NCI-H446 (cell line): ENCODE measurements at regions not wholly inside any gene's neighbourhood (a gene's known extent, or its start where the extent isn't known, plus 50 kb on each side); places are given as distances from the start of the nearest gene placed in this dataset.
"Not testable (repeated sequence)": the region's sequence is repeated elsewhere in the genome, so short reads cannot be mapped to it uniquely, and the experiment has no call there.

Experiments
- DNase-seq, 2 experiments: peaks; one replicate each; lab custom pipeline; 2025; lab: John Stamatoyannopoulos, UW

DNA sequence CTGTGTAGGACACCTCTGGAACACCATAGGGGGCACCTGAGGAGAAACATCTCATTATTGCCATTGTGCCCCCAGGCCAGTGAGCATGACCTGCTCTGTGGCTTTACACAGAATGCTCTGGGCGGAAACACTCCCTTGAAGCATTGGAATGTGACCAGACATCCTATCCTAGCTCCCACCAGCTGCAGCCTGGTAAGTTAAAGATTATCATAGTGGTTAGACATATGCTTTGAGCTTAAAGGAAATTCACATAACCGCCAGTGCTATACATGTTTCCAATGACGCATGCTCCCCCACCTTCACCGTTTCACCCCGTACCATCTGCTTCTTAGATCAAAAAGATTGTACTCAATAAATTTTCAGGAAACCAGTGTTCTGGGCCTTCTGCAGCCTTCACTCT, 217.7 kb upstream of the CENPE start:
- DNase-seq, result no peak

DNA sequence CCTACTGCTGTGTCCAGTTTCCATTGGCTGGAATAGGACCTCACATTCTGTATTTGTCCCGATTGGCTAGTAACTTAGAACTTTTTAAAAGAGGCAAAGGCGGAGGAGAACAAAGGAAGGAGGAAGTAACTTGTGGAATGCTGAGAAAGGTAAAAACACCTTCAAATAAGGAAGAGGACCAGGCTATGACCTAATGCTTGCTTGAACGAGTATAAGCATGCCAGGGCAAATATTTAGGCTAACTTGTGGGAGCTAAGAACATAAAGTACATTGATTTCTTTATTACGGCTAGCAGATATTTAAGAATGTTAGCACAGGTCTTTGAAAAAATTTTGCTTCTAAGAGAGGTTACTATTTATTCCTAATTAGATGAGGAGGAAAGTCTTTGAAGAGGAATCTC, 214.5 kb upstream of the CENPE start:
- DNase-seq, result not testable (repeated sequence)

DNA sequence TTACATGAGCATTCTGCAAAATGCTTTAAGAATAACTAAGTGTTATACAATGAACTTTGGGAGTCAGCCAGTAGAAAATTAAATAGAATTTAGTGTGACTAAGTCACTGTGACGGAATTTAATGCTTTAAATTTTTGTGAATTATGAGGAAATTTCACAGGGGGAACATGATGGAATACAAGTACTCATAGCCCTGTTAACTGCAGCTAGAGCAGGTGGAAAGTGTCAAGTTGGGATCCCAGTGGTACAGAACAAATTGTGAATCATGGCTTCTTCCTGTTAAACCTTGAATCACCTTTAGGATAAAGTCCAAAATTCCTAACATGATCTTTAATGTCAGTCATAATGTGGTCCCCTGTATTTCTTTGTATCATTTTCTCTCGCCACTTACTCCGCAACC, 212.2 kb upstream of the CENPE start:
- no peak for DNase-seq

DNA sequence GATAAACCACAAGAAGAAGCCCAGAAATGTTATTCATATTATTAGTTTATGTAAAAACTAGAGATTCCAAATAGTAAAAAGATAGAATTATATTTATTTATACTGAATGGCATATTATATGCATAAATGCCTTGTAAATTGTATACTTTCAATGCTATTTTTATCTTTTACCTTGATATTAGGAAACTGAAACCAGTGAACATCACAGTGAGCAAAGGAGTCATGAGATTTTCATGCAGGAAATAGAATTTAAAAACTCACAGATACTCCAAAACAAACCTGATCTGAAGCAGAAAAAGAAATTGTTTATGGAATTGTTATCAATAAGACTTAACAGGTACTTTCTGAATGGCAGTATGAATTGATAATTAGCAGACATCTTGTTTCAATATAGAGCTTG, 207.3 kb upstream of the CENPE start:
- no peak for DNase-seq

DNA sequence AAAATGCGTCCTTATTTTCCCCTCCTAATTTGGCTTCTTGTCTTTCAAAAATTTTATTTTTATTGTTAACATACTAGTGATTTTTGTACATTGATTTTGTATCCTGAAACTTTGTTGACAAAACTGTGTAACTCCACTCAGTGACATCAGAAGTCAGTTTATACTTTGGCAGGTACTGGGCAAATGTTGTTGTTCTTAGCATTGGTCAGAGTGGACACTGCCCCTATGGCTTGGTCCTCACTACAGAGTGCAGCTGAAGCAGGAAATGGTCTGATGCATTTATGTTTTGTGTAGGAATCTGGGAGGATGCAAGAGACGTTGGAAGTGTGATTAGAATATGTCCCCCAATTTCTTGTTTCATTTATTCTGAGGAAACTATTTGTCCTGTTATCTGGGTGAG, 205.5 kb upstream of the CENPE start:
- no peak for DNase-seq

DNA sequence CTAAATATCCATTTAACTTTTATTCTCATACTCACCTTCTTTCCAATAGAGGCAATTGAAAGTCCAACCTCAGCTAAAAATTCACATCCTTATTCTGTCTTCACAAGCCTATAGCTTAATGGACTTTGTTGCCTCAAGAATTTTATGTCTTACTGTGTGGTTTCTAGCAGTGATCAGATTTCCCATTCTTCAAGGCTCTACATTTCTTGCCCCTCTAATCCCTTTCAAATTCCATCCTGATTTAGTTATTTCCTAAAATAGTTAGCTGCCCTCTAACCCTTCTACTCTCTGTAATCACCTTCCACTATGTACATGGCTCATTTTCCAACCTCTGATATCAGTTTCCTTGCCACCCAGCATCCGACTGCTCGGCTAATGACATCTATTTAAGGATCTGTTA, 204.1 kb upstream of the CENPE start:
- DNase-seq, result no peak

DNA sequence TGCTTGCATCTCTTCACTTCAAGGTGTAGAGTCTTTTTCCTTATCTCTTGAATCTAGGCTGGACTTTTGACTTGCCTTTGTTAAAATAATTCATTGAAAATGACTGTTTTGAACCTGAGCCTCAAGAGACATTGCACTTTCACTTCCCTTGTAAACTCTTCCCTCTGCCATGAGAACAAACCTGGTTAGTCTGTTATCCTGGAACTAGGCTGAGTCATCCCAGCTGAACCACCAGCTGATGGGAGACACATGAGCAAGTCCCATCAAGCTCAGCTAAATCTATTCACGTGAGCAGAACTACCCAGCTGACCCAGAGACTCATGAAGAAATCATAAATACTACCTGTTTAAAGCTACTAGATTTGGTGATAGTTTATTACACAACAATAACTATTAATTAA, 202.3 kb upstream of the CENPE start:
- no peak for DNase-seq

DNA sequence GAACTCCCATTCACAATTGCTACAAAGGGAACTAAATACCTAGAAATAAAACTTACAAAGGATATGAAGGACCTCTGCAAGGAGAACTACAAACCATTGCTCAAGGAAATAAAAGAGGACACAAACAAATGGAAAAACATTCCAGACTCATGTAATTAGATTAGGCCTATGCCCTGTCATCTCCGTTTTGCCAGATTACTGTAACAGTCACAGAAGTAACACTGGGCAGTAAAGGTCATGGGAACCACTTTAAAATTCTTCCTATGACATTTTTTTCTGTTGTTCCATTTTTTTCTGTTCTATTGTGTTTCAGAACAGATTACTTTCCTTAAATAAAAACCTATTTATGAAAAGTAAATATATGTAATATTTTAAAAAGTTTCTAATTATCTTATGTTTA, 199.4 kb upstream of the CENPE start:
- DNase-seq, result no peak

DNA sequence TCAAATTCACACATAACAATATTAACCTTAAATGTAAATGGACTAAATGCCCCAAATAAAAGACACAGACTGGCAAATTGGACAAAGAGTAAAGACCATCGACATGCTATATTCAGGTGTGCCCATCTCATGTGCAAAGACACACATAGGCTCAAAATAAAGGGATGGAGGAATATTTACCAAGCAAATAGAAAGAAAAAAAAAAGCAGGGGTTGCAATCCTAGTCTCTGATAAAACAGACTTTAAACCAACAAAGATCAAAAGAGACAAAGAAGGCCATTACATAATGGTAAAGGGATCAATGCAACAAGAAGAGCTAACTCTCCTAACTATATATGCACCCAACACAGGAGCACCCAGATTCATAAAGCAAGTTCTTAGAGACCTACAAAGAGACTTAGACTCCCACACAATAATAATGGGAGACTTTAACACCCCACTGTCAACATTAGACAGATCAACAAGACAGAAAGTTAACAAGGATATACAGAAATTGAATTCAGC, 189.4 kb upstream of the CENPE start:
- DNase-seq, result not testable (repeated sequence)

DNA sequence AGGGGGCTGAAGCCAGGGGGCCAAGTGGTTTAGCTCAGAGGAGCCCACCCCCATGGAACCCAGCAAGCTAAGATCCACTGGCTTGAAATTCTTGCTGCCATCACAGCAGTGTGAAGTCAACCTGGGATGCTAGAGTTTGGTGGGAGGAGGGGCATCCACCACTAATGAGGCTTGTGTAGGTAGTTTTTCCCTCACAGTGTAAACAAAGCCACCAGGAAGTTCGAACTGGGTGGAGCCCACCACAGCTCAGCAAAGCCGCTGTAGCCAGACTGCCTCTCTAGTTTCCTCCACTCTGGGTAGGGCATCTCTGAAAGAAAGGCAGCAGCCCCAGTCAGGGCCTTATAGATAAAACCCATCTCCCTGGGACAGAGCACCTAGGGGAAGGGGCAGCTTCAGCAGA, 187.4 kb upstream of the CENPE start:
- DNase-seq, result not testable (repeated sequence)

DNA sequence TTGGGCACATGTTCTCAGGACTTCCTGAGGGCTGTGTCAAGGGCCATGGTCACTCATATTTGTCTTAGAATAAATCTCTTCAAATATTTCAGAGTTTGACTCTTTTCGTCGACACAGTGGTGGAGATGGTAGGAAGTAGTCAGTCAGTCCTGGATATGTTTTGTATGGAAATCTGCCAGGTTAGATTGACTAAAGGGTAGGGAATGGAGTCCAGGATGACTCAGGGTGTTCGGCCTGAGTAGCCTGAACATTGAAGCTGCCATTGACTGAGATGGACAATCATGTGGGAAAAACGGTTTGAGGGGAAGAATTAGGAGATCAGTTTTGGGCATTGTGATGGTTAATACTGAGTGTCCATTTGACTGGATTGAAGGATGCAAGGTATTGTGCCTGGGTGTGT, 177.1 kb upstream of the CENPE start:
- no peak for DNase-seq

DNA sequence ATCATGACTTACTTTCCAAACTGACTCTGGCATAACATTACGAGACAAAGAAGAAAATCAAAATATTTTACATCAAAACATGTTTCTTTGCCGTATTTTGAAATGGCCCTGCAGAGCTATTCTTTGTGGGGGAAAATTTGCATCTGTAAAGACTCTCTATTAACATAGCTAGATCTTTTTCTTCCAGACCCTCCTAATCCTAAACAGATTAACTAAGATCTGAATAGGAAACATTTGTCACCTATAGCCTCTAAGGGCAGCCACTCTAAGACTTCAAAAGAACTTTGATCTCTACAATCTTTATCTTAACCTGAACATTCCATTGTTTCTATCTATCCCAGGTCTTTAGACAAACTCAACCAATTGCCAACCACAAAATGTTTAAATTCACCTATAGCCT, 176.6 kb upstream of the CENPE start:
- DNase-seq, result no peak

DNA sequence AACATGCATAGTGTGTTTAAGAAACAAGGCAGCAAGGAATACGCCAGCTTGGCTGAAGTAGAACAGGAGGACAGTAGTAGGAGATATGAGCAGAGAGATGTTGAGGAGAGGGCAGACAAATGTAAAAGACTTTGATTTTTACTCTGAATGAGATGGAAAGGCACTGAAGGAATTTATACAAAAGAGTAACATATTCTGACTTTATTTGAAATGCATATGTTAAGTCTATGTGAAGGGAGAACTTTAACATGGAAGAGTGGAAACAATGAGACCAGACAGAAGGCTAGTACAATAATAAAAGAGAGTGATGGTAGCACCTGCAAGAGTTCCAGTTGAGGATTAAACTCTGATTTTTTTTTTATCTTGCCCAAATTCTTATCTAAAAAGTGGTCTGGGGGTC, 176.2 kb upstream of the CENPE start:
- no peak for DNase-seq

DNA sequence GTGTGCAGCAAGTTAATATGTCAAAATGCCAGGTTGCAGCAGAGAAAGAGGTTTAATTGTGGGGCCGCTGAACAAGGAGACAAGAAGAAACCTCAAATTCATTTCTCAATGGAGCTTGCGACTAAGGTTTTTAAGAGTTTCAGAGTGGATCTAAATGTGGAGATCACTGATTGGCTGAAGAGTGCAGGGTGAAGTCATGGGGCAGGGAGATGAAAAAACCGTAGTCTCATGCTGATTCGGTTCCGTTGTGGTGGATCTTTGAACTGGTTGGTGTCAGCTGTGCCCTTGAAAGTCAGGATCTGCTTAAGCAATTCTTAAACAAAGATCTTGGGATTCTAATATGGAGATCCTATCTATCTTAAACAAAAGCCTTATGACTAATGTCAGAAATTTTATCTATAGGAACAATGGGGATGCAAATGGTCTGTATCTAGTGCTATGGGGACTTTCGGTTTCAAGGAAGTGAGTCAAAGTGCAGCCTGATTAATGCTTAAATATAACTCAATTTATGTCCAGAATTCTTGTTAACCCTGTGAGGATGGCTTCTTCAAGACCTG, 173.9 kb upstream of the CENPE start:
- no peak for DNase-seq

DNA sequence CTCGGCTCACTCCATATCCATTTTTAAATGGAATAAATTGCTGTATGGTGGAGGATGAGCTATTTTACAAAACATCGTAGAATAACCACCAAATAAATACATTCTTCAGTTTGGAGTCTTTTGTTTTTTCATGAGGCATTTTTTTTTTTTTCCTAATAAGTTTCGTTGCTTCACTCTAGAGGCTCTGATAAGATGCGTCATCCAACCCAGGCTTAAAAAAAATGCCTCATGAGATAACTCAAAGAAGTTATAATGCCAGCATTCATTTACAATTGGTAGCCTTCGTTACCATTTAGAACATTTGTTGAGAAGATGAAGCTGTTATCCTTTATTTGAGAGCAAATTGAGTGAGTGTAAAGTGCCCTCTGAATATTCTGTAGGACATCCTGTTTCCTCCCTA, 172.2 kb upstream of the CENPE start:
- no peak for DNase-seq

DNA sequence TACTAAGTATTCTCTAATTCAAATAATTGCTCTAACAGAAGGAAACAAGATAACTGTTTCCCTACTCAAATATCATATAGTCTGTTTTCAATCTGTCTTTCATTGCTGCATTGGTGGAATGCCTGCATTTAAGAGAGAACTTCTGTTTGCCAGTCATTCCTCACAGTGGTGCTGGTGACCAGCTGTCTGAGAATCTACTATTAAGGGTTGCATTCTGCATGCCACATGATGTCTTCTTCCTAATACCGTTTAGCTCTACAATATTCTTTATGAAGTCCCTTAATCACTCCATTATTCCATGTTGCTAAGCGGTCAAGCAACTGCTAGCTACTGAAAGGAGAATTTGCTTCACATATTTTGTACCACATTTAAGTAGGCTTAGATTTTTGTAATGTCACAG, 167.1 kb upstream of the CENPE start:
- DNase-seq, result no peak

DNA sequence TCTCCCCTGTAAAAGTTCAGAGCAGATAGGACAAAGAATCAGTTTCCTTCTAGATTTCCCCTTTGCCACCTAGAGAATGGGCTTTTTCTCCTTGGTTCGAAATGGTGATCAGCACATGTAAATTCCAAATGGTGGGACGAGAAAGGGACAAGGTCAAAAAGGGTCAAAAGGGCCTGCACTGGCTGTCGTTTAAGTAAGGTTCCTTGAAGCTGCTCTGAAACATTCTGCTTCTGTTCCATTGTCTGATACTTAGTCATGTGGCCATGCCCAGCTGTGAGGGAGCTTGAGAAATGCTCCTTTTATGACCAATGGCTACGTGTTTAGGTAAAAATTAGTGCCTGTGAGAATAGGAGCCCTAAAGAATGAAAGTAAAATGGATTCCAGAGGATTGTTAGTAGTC, 165.9 kb upstream of the CENPE start:
- no peak for DNase-seq

DNA sequence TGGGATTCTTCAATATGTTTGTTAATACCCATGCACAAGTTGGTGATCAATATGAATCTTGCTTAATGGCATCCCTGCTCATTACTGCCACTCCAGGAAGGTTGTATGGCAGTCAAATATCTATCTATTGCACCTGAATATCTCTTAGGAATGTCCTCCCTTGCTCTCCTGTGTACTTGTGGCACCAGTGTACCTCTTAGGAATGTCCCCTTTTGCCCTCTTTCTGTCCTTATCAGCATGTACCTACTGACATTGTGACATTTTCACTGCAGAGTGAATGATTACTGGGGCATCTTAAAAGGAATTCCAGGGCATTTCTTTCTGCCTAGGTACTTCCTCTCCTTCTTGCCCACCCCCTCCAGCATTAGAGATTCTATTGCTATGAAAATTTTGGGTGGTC, 163.8 kb upstream of the CENPE start:
- DNase-seq, result no peak

DNA sequence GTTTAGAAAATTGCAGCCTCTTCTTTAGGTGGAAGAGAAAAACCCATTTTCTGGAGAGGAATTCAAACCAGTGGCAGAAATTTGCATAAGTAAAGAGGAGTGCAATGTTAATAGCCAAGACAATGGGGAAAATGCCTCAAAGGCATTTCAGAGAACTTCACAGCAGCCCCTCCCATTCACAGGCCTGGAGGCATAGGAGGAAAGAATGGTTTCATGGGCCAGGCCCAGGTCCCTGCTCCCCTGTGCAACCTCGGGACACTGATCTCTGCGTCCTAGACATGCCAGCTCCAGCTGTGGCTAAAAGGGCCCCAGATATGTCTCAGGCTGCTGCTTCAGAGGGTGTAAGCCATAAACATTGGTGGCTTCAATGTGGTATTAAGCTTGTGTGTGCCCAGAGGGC, 161.8 kb upstream of the CENPE start:
- DNase-seq, result no peak

DNA sequence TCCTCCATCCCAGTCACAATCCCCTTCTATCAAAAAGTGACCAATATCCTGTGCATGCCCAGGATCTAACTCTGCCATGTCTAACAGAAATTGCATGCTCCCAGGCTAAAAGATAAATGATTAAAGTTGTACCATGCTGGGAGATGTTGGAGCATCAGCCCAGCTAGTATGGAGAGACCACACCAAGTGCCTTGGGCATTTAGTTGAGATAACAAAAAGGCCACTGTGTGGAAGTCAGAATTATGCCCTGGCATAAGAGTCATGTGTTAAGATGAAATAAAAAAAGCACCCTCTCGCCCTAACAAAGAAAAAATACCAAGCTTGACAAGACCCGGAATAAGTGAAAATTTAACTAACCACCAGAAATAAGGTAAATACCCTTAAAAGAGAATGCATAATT, 155.9 kb upstream of the CENPE start:
- no peak for DNase-seq

DNA sequence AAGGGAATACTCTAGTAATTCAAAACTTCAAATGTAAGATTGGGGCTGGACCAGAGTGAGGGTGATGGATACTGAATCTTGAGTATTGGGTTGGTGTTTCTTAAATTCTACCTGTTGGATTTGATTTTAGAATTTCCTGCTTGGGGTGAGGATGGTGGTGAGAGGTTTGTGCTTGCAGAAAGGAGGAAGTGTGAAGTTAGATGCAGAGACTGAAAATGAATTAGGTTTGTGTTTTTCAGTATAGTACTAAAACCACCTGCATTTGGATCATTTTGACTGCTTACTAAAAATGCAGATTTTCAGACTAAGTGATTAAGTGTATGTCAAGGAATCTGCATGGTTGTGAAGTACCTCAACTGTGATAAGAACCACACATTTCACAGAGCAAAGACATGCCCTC, 131.5 kb upstream of the CENPE start:
- DNase-seq, result no peak

DNA sequence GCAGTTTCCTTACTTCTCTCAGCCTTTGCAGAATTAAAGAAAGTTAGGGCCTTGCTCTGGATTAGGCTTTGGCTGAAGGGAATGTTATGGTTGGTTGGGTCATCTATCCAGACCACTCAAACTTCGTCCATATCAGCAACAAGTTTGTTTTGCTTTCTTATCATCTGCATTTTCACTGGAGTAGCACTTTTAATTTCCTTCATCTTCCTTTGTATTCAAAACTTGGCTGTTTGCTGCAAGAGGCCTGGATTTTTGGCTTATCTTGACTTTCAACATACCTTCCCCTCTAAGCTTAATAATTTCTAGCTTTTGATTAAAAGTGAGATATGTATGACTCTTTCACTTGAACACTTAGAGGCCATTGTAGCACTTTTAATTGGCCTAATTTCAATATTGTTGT, 126.7 kb upstream of the CENPE start:
- DNase-seq, result no peak

DNA sequence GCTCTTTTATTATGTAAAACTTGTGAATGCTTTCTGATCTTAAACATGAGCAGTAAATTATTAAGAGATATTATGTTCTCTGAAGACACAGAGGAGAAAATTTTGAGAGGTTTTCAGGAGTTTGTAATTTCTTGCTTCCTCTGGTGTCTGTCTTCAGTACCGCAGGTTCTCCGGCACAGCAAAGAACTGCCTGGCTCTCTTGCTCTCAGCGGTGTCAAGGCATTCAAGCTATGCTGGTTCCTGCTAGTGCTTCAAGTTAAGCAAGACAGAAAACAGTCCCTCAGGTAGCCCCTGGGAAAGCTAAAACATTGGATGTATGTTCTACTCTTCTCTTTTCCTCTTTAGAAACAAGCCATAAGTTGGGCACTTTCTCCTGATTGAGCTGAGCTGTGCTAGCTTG, 120.2 kb upstream of the CENPE start:
- DNase-seq, result no peak

DNA sequence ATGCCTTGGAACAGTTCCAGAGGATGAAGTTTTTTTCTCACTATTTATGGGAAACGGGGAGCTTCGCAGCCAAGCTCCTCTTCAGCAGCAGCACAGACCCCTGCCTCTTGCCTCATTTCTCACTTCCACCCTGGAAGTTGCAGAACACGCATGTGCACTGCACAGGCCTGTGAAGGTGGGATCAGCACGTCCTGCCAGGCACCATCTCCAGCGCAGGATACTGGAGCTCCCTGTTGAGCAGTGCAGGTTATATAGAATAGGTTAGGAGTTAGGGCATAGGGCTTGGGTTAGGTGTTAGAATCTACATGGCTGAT, 110.1 kb upstream of the CENPE start:
- no peak for DNase-seq
